HUES64 (cell line): ENCODE measurements at regions not wholly inside any gene's neighbourhood (a gene's known extent, or its start where the extent isn't known, plus 50 kb on each side); places are given as distances from the start of the nearest gene placed in this dataset.

Source experiments
- H3K27ac ChIP-seq: 2 replicates; pipeline ENCODE4 v1.7.0; 2013; ENCODE audit warnings: low read depth, low read length, inconsistent platforms
- H3K27me3 ChIP-seq: 2 replicates; pipeline ENCODE4 v1.6.1; 2013; ENCODE audit warnings: mild to moderate bottlenecking, low read length; ENCODE audit not compliant: insufficient read depth
- H3K36me3 ChIP-seq: 2 replicates; pipeline ENCODE4 v1.6.1; 2013; ENCODE audit warnings: mild to moderate bottlenecking, low read length; ENCODE audit not compliant: insufficient read depth
- H3K4me1 ChIP-seq: 2 replicates; pipeline ENCODE4 v1.6.1; 2013; ENCODE audit warnings: mild to moderate bottlenecking, low read length, moderate library complexity; ENCODE audit not compliant: insufficient read depth
- H3K4me3 ChIP-seq: 2 replicates; pipeline ENCODE4 v1.5.1; 2013; ENCODE audit warnings: mild to moderate bottlenecking, low read length, moderate library complexity
- H3K9ac ChIP-seq: 2 replicates; pipeline ENCODE4 v1.6.1; 2013; ENCODE audit warnings: mild to moderate bottlenecking, low read depth, low read length
- H3K9me3 ChIP-seq: 2 replicates; pipeline ENCODE4 v1.6.1; 2013; ENCODE audit warnings: low read depth, low read length; ENCODE audit not compliant: insufficient read depth
- WGBS: fragments of 150-250, 120-280 bp; methylation state at CpG from one replicate; pipeline ENCODE4 v1.1.7; 2013; ENCODE audit warnings: missing lambda C conversion rate; 5-methylcytosine and 5-hydroxymethylcytosine counted together

DNA sequence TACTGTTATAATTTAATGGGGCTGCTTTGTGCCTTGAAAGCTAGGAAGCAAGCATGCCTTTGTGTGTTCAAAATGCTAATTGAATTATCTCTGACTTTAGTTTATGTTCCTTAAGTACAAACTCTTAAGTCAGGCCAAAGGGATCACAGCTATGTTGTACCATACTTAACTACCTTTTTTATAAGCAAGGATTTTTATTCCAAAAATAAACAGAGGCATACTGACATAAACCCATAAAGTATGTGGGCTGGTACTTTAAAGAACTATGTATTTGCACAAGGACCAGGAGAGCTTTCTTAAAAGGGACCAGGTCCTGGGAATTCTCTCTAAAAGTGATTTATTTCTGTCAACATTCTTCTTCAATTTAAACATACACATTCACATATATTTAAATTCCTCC, 57.8 kb upstream of the HCCS start:
- H3K27ac ChIP-seq, result no peak overlapping the region
- no peaks in the 10 kb centered on the region for H3K27me3 ChIP-seq
- H3K9me3 ChIP-seq, result no peaks in the 10 kb centered on the region
- H3K4me3 ChIP-seq, result no peak overlapping the region
- H3K9ac ChIP-seq, result no peak overlapping the region
- H3K4me1 ChIP-seq, result no peaks in the 10 kb centered on the region
- H3K36me3 ChIP-seq, result no peaks in the 10 kb centered on the region

DNA sequence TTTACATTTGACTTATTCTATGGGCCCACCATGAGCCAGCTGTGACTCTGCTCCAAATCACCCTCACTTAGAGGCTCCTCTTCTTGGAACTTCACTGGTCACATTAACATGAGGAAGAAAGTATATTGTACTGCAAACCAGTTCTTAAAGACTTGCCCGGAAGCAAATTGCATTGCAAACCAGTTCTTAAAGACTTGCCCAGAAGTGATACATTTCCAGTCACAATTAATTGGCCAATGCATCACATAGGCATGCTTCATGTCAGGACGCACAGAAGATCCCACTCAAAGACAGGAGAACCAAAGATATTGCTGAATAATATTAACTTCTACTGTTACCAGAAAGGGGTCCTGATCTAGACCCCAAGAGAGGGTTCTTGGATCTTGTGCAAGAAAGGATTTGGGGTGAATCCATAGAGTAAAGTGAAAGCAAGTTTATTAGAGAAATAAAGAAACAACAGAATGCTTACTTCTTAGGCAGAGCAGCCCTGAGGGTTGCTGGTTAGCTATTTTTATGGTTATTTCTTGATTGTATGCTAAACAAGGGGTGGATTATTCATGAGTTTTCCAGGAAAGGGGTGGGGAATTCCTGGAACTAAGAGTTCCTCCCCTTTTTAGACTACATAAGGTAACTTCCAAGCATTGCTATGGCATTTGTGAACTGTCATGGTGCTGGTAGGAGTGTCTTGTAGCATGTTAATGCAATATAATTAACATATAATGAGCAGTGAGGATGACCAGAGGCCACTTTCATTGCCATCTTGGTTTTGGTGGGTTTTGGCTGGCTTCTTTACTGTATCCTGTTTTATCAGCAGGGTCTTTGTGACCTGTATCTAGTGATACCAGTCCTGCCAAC, 54.6 kb upstream of the HCCS start:
- Histone ChIP-seq H3K27ac (no peak overlapping the region), H3K4me3 (no peak overlapping the region), H3K4me1 (no peaks in the 10 kb centered on the region), H3K27me3 (no peaks in the 10 kb centered on the region), H3K36me3 (no peaks in the 10 kb centered on the region), H3K9me3 (no peaks in the 10 kb centered on the region), H3K9ac (no peak overlapping the region)
- 86% methylated on average over 2 of the region's 2 CpGs for WGBS

DNA sequence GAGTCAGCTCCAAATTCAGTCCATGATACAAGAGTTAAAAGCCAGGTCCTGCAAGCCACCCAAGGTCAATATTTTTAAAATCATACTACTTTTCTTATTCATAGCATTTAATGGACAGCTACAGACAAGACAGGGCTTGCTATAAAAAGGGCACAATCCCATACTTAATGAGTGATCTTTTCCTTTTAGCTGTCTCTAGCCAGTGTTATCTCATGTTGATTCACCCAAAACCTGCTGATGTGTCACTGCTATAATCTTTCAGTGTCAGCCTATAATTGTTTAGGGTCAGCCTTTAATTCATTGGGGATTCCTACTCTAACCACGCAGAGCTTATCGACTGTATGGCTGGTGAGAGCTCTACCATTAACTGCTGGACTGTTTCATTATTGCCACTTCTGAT, 51.2 kb upstream of the HCCS start:
- Histone ChIP-seq H3K4me1 (peaks cover 7% of the 10 kb centered on the region), H3K9ac (no peak overlapping the region), H3K27ac (no peak overlapping the region), H3K27me3 (no peaks in the 10 kb centered on the region), H3K36me3 (no peaks in the 10 kb centered on the region), H3K9me3 (no peaks in the 10 kb centered on the region), H3K4me3 (no peak overlapping the region)
- WGBS, result 95% methylated on average over 2 of the region's 2 CpGs
